DOHH2 (cell line): ENCODE measurements at regions not wholly inside any gene's neighbourhood (a gene's known extent, or its start where the extent isn't known, plus 50 kb on each side); places are given as distances from the start of the nearest gene placed in this dataset.
"Not testable (repeated sequence)": the region's sequence is repeated elsewhere in the genome, so short reads cannot be mapped to it uniquely, and the experiment has no call there.

ENCODE experiments used
- H3F3A ChIP-seq: fragments of 200-600 bp; sonication (generic), shearing (Covaris generic); 2 replicates; pipeline ENCODE4 v1.6.0; 2016; ENCODE audit warnings: antibody characterized with exemption, mild to moderate bottlenecking; ENCODE audit not compliant: control insufficient read depth, insufficient read depth
- H3K27ac ChIP-seq: fragments of 200-600 bp; sonication (generic); 2 replicates; pipeline ENCODE4 v1.5.1; 2014; ENCODE audit warnings: low read depth, mild to moderate bottlenecking, low read length, moderate library complexity
- H3K27me3 ChIP-seq: fragments of 200-600 bp; sonication (generic); 2 replicates; pipeline ENCODE4 v1.6.1; 2014; ENCODE audit warnings: mild to moderate bottlenecking, low read length, mixed read lengths; ENCODE audit not compliant: control insufficient read depth
- H3K36me3 ChIP-seq: fragments of 200-600 bp; sonication (generic); 2 replicates; pipeline ENCODE4 v1.6.1; 2014; ENCODE audit warnings: mild to moderate bottlenecking, low read length, moderate library complexity, mixed read lengths; ENCODE audit not compliant: control insufficient read depth
- H3K4me1 ChIP-seq: fragments of 200-600 bp; sonication (generic); 2 replicates; pipeline ENCODE4 v1.6.1; 2014; ENCODE audit warnings: mild to moderate bottlenecking, low read length, mixed read lengths; ENCODE audit not compliant: control insufficient read depth
- H3K4me2 ChIP-seq: fragments of 200-600 bp; sonication (generic); 2 replicates; pipeline ENCODE4 v1.6.0; 2014; ENCODE audit warnings: mild to moderate bottlenecking, low read length, moderate library complexity
- H3K4me3 ChIP-seq: fragments of 200-600 bp; sonication (generic); 2 replicates; pipeline ENCODE4 v1.5.1; 2014; ENCODE audit warnings: mild to moderate bottlenecking, low read length, mixed read lengths
- H3K79me2 ChIP-seq: fragments of 200-600 bp; sonication (generic); 2 replicates; pipeline ENCODE4 v1.6.1; 2014; ENCODE audit warnings: mild to moderate bottlenecking, low read length, mixed read lengths; ENCODE audit not compliant: control insufficient read depth
- H3K9me2 ChIP-seq: fragments of 200-600 bp; sonication (generic); replicated peaks from 2 replicates; pipeline ENCODE4 v1.6.1; 2014; ENCODE audit warnings: mild to moderate bottlenecking, low read length, mixed read lengths; ENCODE audit not compliant: control insufficient read depth
- H3K9me3 ChIP-seq: fragments of 200-600 bp; sonication (generic); 2 replicates; pipeline ENCODE4 v1.6.1; 2014; ENCODE audit warnings: antibody characterized with exemption, low read length, mixed read lengths; ENCODE audit not compliant: control insufficient read depth, insufficient read depth
- H4K20me1 ChIP-seq: fragments of 200-600 bp; sonication (generic); 2 replicates; pipeline ENCODE4 v1.6.0; 2014; ENCODE audit warnings: low read depth, mild to moderate bottlenecking, antibody characterized with exemption, low read length, moderate library complexity; ENCODE audit not compliant: control insufficient read depth, insufficient read depth
- CTCF ChIP-seq: fragments of 200-600 bp; sonication (generic); IDR thresholded peaks from one replicate; pipeline ENCODE4 v1.5.1; 2014; ENCODE audit warnings: antibody characterized with exemption, mild to moderate bottlenecking, low read depth, low read length; ENCODE audit not compliant: poor library complexity, severe bottlenecking
- EZH2phosphoT487 ChIP-seq: fragments of 200-600 bp; sonication (generic); IDR thresholded peaks from 2 replicates; pipeline ENCODE4 v1.6.1; 2017; ENCODE audit warnings: borderline replicate concordance, mild to moderate bottlenecking, antibody characterized with exemption, low read length, moderate library complexity, mixed read lengths

DNA sequence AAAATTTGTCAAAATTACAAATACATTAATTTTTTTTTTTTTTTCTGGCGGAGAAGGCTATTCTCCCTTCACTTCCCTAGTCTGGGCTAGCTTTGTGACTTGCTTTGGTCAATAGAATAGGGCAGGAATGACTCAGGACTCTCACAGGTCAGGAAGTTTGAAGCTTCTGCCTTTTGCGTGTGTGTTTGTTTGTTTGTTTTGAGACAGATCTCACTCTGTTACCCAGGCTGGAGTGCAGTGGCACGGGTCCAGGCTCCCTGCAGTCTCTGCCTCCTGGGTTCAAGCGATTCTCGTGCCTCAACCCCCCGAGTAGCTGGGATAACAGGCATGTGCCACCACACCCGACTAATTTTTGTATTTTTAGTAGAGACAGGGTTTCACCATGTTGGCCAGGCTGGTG, 55.9 kb upstream of the USP9X start:
- no peaks in the 10 kb centered on the region for H4K20me1 ChIP-seq
- no peak overlapping the region for H3K27ac ChIP-seq
- no peaks in the 10 kb centered on the region for H3F3A ChIP-seq
- no peaks in the 10 kb centered on the region for H3K9me3 ChIP-seq
- TF ChIP-seq CTCF (no peak), EZH2phosphoT487 (no peak)
- no peaks in the 10 kb centered on the region for H3K79me2 ChIP-seq
- H3K9me2 ChIP-seq, result no peaks in the 10 kb centered on the region
- no peaks in the 10 kb centered on the region for H3K27me3 ChIP-seq
- H3K4me2 ChIP-seq, result no peak overlapping the region
- no peaks in the 10 kb centered on the region for H3K36me3 ChIP-seq
- no peak overlapping the region for H3K4me3 ChIP-seq
- H3K4me1 ChIP-seq, result no peaks in the 10 kb centered on the region

- Histone ChIP-seq H3K27ac (no peak overlapping the region), H3K4me1 (no peaks in the 10 kb centered on the region), H3K36me3 (no peaks in the 10 kb centered on the region), H3K4me3 (no peak overlapping the region), H3K9me3 (no peaks in the 10 kb centered on the region), H3K4me2 (no peak overlapping the region), H3F3A (no peaks in the 10 kb centered on the region), H3K79me2 (no peaks in the 10 kb centered on the region), H3K9me2 (no peaks in the 10 kb centered on the region), H4K20me1 (no peaks in the 10 kb centered on the region), H3K27me3 (no peaks in the 10 kb centered on the region)
- TF ChIP-seq EZH2phosphoT487, result no peak
- no peak for TF ChIP-seq CTCF
Observed at GRCh38 chrX:41031256-41031967, 53.8 kb upstream of the USP9X start.

DNA sequence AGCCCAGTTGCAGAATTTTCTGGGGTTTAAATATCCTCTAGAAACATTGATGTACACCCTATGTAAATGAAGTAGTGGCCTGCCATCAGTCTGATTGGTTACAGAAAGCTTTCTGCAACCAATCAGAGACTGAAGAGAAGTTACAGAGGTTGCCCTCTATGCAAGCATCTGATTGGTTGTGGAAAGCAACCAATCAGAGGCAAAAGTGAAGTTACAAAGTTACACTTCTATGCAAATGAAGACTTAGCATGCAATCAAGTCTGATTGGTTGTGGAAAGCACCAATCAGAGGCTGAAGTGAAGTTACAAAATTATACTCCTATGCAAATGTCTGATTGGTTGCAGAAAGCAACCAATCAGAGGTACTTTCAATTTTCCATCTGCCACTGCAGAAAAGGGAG, 51.9 kb upstream of the USP9X start:
- no peaks in the 10 kb centered on the region for H3K9me3 ChIP-seq
- H4K20me1 ChIP-seq, result no peaks in the 10 kb centered on the region
- no peaks in the 10 kb centered on the region for H3K4me1 ChIP-seq
- H3F3A ChIP-seq, result no peaks in the 10 kb centered on the region
- no peak for TF ChIP-seq EZH2phosphoT487
- TF ChIP-seq CTCF, result no peak
- no peak overlapping the region for H3K4me2 ChIP-seq
- no peak overlapping the region for H3K4me3 ChIP-seq
- no peaks in the 10 kb centered on the region for H3K27me3 ChIP-seq
- H3K27ac ChIP-seq, result no peak overlapping the region
- H3K79me2 ChIP-seq, result no peaks in the 10 kb centered on the region
- H3K36me3 ChIP-seq, result no peaks in the 10 kb centered on the region
- no peaks in the 10 kb centered on the region for H3K9me2 ChIP-seq

DNA sequence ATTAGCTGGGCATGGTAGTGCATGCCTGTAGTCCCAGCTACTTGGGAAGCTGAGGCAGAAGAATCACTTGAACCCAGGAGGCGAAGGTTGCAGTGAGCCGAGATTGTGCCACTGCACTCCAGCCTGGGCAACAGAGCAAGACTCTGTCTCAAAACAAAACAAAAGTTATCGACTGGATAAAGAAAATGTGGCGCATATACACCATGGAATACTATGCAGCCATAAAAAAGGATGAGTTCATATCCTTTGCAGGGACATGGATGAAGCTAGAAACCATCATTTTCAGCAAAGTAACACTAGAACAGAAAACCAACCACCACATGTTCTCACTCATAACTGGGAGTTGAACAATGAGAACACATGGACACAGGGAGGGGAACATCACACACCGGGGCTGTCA, 50.3 kb upstream of the USP9X start:
- H3K27me3 ChIP-seq, result not testable (repeated sequence)

More for the DNA sequence above, 50.3 kb upstream of the USP9X start:
- H3K79me2 ChIP-seq, H3K36me3 ChIP-seq, H3K9me2 ChIP-seq, H3K27ac ChIP-seq, H3K4me1 ChIP-seq, H3K4me2 ChIP-seq, H3K4me3 ChIP-seq, H3K9me3 ChIP-seq, H3F3A ChIP-seq, H4K20me1 ChIP-seq: not testable (repeated sequence)
